NCI-H446 (cell line): ENCODE measurements at regions not wholly inside any gene's neighbourhood (a gene's known extent, or its start where the extent isn't known, plus 50 kb on each side); places are given as distances from the start of the nearest gene placed in this dataset.

ENCODE experiments used
- DNase-seq, 2 experiments: peaks; one replicate each; lab custom pipeline; 2025; lab: John Stamatoyannopoulos, UW

DNA sequence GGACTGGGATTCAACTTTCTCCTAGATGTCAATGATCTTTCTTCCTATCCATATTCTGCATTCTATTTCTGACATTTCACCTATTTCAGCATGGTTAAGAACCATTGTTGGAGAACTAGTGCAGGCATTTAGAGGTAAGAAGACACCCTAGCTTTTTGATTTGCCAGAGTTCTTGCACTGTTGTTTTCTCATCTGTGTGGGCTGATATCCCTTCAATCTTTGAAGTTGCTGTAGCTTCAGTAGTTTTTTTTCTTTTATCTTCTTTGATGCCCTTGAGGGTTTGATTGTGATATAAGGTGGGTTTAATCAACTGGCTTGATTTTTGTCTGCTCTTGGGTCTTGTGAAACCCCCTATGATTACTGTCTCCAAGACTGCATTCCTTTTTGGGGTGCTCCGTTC is 502.1 kb downstream of the ETS1 start:
- DNase-seq, result no peak

DNA sequence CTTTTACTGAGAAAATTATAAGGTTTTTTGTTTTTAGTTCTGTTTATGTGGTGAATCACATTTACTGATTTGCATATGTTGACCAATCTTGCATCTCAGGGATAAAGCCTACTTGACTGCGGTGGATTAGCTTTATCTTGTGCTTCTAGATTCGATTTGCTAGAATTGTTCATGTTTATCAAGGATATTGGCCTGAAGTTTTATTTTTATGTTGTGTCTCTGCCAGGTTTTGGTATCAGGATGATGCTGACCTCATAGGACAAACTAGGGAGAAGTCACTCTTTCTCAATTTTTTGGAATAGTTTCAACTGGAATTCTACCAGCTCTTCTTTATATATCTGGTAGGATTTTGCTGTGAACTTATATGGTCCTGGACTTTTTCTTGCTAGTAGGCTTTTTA is 504.8 kb downstream of the ETS1 start:
- no peak for DNase-seq

- DNase-seq, result no peak
Observed at GRCh38 chr11:128069665-128070064, 517.7 kb downstream of the ETS1 start.

GRCh38 chr11:128067780-128068179 is 519.6 kb downstream of the ETS1 start:
- no peak for DNase-seq

DNA sequence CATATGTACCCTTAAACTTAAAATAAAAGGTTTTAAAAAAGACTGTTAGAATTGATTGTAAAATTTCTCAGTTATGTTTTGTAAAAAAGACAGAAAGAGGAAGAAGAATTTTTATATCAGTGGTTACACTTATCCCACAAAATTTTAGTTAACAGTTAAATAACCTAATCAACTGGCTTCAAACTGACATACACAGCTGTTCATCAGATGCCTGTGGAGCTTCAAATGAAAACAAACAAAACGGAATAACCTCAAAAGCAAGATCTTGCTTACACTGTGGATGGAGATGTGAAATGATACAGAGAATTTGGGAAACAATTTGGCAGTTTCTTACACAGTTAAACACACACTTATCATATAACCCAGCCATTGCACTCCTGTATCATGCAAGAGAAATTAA is 521.0 kb downstream of the ETS1 start:
- no peak for DNase-seq

DNA sequence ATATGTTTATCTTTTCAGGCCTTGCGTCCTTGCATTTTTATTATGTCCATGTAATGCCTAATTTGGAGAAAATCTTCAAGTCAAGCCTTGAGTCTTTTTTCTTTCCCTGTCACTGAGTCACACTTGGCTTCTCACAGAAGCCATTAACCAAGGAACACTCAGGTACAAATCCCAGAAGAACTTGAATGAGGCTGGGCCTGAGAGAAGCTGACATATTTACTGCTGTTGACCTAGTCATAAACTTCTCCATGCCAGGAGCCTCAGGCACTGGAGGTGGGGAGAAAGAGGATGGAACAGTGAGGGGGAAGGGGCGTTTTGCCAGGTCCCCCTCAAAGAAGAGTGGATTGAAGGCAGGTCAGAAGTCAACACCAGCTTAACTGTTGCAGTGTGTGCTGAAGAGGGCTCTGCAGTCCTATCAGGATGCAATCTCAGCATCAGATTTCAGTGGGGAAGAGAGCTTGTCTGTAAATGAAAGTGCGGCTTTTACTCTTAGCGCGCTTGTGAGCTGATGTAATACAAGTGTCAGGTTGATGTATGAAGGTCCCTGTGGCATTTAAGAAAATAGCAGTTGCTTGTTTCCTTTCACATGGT is 526.0 kb downstream of the ETS1 start:
- no peak for DNase-seq

DNA sequence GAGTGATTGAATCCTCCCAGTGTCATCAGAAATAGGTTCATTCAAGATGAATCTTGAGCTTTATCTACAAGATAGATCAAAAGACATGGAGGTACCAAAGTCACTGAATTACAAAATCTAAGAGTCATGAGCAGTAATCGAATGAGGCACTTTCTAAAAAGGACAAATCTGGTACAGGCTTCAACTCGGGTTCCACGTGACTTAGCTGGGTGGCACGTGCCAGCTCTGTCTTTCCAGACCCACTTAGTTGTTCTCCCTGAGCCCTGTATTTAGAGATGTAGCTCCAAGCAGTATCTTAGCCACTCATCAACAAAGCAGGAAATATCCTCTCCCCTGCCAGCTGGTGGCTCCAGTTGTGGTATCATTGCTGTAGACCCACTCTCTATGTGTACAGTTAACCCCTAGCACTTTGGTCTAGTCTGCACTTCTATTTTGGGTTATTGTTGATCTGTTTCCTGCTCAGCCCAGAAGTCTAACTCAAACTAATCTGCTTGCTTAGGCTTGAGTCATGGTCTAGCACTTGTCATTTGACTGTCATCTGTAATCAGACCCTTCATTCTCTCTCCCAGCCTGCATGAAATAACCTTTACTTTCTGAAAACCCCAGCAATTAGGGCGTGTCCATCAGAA is 528.7 kb downstream of the ETS1 start:
- DNase-seq, result no peak

DNA sequence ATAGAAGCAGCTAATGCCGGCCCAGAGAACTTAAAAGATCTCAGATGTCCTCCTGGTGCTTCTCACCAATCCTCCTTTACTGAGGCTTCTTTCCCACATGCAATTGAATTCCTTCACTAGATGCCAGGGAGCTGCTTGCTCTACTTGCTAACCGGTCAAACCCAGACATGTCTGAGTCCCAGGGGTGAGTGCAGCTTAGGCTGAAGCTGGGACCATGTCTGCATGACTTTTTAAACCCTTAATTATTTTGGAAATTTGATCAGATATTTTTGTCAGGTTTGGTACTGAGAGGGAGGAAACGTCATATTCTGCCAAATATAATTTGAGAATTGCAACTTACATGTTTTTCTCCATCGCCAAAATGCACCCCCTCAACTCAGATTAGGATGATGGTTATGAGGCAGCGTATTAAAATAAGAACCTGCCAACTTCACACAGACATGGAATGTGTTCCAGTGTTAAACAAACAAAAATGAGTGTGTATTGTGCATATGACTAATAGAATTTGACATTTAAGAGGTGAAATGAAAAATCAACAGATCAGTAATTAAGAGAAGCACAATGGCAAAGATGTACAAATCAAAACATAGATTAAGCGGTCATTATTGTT is 529.5 kb downstream of the ETS1 start:
- DNase-seq, result no peak

DNA sequence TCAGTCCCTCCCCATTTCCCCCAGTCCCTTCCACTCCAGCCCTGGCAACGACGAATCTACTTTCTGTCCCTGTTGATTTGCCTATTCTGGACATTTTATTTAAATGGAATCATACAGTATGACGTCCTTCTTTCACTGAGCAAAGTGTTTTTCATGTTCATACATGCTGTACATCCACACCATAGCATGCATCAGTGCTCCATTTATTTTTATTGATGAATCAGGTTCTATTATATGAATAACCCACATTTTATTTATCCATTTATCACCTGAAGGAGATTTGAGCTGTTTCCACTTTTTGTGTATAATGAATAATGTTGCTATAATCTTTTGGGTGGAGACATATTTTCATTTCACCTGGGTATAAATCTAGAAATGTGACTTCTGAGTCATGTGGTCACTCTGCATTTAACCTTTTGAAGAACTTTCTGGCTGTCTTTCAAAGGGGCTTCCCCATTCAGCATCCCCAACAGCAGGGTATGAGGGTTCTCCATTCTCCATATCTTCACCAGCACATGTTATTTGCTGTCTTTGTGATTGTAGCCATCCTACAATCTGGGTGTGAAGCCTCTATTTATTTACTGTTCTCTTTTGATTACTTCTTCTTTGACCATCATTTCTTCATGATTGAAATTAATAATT is 531.7 kb downstream of the ETS1 start:
- no peak for DNase-seq

GRCh38 chr11:128053981-128054931 is 533.1 kb downstream of the ETS1 start:
- no peak for DNase-seq

GRCh38 chr11:128052912-128053641 is 534.3 kb downstream of the ETS1 start:
- DNase-seq, result no peak

DNA sequence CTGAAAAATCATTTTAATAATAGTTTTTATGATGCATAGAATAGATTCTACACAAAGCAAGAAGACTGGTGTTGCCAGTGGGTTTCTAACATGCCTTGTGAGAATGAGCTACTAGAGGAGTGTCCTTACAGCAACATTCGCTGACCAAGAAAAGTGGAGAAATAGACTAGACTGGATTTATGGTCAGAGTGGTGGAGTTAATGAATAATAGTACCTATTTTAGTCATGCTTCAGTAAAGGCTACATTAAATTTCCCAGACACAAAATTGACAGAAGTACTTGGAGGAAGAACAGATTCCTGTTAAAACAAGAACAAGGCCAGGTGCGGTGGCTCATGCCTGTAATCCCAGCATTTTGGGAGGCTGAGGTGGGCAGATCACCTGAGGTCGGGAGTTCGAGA is 539.2 kb downstream of the ETS1 start:
- no peak for DNase-seq

DNA sequence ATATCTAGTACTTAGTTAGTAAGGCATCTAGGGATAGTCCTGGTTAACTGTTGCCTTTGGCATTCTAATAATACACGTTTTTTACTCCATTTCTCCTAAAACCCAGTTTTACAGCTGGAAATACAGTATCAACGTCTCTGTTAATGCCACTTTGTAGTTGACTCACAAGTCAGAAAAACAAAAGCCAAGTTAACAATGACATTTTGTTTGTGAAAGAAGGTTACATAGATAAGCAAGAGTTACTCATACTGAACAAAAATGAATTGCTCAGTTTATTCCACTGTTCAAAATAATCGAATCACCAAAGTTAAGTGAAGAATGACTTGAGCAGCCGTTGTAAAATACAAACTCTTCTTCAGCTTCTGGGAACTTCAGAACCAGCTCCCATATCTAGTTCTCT is 540.3 kb downstream of the ETS1 start:
- no peak for DNase-seq

DNA sequence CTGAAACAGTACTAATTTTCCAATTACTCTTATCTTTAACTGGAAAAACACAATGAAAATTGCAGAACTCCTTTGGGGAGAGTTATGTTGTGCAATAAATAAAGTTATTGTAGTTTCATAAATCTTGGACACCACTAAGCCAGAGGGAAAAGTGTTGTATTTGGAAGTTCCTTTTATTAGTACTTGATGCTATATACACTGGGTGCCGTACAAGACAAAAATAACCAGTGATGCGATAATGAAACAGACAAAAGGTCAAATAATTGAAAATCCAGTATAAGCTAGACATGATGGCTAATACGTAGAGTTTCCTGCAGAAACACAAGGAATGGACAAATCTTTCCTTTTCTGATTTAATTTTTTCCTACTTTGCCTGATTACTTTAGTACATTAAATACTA is 541.1 kb downstream of the ETS1 start:
- no peak for DNase-seq

- no peak for DNase-seq
Observed at GRCh38 chr11:128045094-128045725, 542.1 kb downstream of the ETS1 start.

GRCh38 chr11:128042290-128042751 is 545.0 kb downstream of the ETS1 start:
- DNase-seq, result no peak

DNA sequence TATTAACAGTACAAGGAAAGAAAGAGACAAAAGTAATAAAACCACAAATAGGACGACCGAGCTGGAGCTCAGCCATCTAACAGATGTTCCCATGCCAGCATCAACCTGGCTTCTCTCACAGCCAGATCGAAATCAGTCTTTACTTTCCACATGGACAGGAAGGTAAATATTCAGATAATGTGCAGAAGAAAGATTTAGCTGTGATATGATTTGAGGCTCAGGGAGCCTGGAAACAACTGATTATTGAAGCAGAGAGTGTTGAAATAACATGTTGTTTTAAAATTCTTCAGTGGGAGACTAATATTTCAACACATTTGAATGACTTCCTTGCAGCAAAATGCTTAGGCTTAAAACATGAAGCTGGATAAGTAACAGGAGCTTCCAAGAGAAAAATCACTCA is 546.8 kb downstream of the ETS1 start:
- DNase-seq, result no peak

- no peak for DNase-seq
Observed at GRCh38 chr11:128039140-128040021, 548.0 kb downstream of the ETS1 start.

GRCh38 chr11:128036556-128037093 is 550.7 kb downstream of the ETS1 start:
- DNase-seq, result no peak

- DNase-seq, result no peak
Observed at GRCh38 chr11:128036006-128036405, 551.4 kb downstream of the ETS1 start.
